Smooth muscle cell (in vitro differentiated cells): ENCODE measurements at regions not wholly inside any gene's neighbourhood (a gene's known extent, or its start where the extent isn't known, plus 50 kb on each side); places are given as distances from the start of the nearest gene placed in this dataset.
A peak's percentile ranks its signal among the peaks of the same experiment; 100 is the strongest.

Experiments
- DNase-seq: peaks from one replicate; lab custom pipeline; 2025; ENCODE audit not compliant: unreplicated experiment; lab: John Stamatoyannopoulos, UW
- H2AFZ ChIP-seq: fragments of 200-600 bp; sonication (generic); 2 replicates; pipeline ENCODE4 v1.6.0; 2016; ENCODE audit warnings: antibody characterized with exemption, low read depth, mild to moderate bottlenecking
- H3F3A ChIP-seq: fragments of 200-600 bp; sonication (generic); 2 replicates; pipeline ENCODE4 v1.6.0; 2017; ENCODE audit warnings: antibody characterized with exemption, low read depth
- H3K27ac ChIP-seq: fragments of 200-600 bp; sonication (generic); 2 replicates; pipeline ENCODE4 v1.5.1; 2016; ENCODE audit warnings: low read depth, mild to moderate bottlenecking
- H3K27me3 ChIP-seq: fragments of 200-600 bp; sonication (generic); 2 replicates; pipeline ENCODE4 v1.6.1; 2016; ENCODE audit warnings: low read depth, mild to moderate bottlenecking
- H3K36me3 ChIP-seq: fragments of 200-600 bp; sonication (generic); 2 replicates; pipeline ENCODE4 v1.5.1; 2016; ENCODE audit warnings: low read depth
- H3K4me1 ChIP-seq: fragments of 200-600 bp; sonication (generic); 2 replicates; pipeline ENCODE4 v1.5.1; 2016; ENCODE audit warnings: low read depth
- H3K4me2 ChIP-seq: fragments of 200-600 bp; sonication (generic); 2 replicates; pipeline ENCODE4 v1.6.0; 2016; ENCODE audit warnings: mild to moderate bottlenecking
- H3K4me3 ChIP-seq: fragments of 200-600 bp; sonication (generic); 2 replicates; pipeline ENCODE4 v1.5.1; 2016; ENCODE audit warnings: mild to moderate bottlenecking
- H3K79me2 ChIP-seq: fragments of 200-600 bp; sonication (generic); 2 replicates; pipeline ENCODE4 v1.6.0; 2016; ENCODE audit warnings: low read depth, mild to moderate bottlenecking
- H3K9ac ChIP-seq: fragments of 200-600 bp; sonication (generic); 2 replicates; pipeline ENCODE4 v1.6.0; 2016; ENCODE audit warnings: low read depth
- H3K9me3 ChIP-seq: fragments of 200-600 bp; sonication (generic); replicated peaks from 2 replicates; pipeline ENCODE4 v1.5.1; 2016; ENCODE audit warnings: low read depth
- H4K20me1 ChIP-seq: fragments of 200-600 bp; sonication (generic); 2 replicates; pipeline ENCODE4 v1.6.0; 2016; ENCODE audit warnings: low read depth
- CTCF ChIP-seq: fragments of 200-600 bp; sonication (generic); IDR thresholded peaks from 2 replicates; pipeline ENCODE4 v1.5.1; 2017; ENCODE audit warnings: borderline replicate concordance, mild to moderate bottlenecking, antibody characterized with exemption; ENCODE audit not compliant: insufficient read depth, poor library complexity, severe bottlenecking
- WGBS: methylation state at CpG from one replicate; pipeline ENCODE4 v1.1.7; 2016; ENCODE audit warnings: low lambda C conversion rate; 5-methylcytosine and 5-hydroxymethylcytosine counted together

- Histone ChIP-seq H3K9ac (no peak overlapping the region), H3K36me3 (no peaks in the 10 kb centered on the region), H3K4me1 (no peaks in the 10 kb centered on the region), H4K20me1 (no peaks in the 10 kb centered on the region), H3K4me2 (peak overlapping the region; percentile 22), H3K27me3 (no peaks in the 10 kb centered on the region), H3K4me3 (no peak overlapping the region), H2AFZ (no peak overlapping the region), H3K9me3 (no peaks in the 10 kb centered on the region), H3K79me2 (no peaks in the 10 kb centered on the region), H3K27ac (no peak overlapping the region), H3F3A (peaks cover 3% of the 10 kb centered on the region)
- TF ChIP-seq CTCF: no peak
- 57% methylated on average over 6 of the region's 6 CpGs for WGBS
- no peak for DNase-seq
These were observed 246.9 kb upstream of the KCNJ16 start for GRCh38 chr17:69828087-69828486.

GRCh38 chr17:69834494-69834893 is 240.5 kb upstream of the KCNJ16 start:
- no peak overlapping the region for H3K27ac ChIP-seq
- H2AFZ ChIP-seq: no peak overlapping the region
- no peak for TF ChIP-seq CTCF
- 86% methylated on average over 2 of the region's 2 CpGs for WGBS
- no peak for DNase-seq
- H3K9me3 ChIP-seq: no peaks in the 10 kb centered on the region
- H3K27me3 ChIP-seq: no peaks in the 10 kb centered on the region
- no peak overlapping the region for H3K9ac ChIP-seq
- no peak overlapping the region for H3K4me3 ChIP-seq
- no peak overlapping the region for H3K4me2 ChIP-seq
- H3K36me3 ChIP-seq: no peaks in the 10 kb centered on the region
- H3F3A ChIP-seq: no peaks in the 10 kb centered on the region
- H4K20me1 ChIP-seq: no peaks in the 10 kb centered on the region
- H3K79me2 ChIP-seq: no peaks in the 10 kb centered on the region
- no peaks in the 10 kb centered on the region for H3K4me1 ChIP-seq

- no peak overlapping the region for H3K4me2 ChIP-seq
- H3K36me3 ChIP-seq: no peaks in the 10 kb centered on the region
- no peaks in the 10 kb centered on the region for H4K20me1 ChIP-seq
- DNase-seq: no peak
- no peak overlapping the region for H2AFZ ChIP-seq
- no peaks in the 10 kb centered on the region for H3F3A ChIP-seq
- H3K4me1 ChIP-seq: no peaks in the 10 kb centered on the region
- no peaks in the 10 kb centered on the region for H3K9me3 ChIP-seq
- TF ChIP-seq CTCF: no peak
- no peak overlapping the region for H3K4me3 ChIP-seq
- 96% methylated on average over 4 of the region's 4 CpGs for WGBS
- H3K79me2 ChIP-seq: no peaks in the 10 kb centered on the region
- no peaks in the 10 kb centered on the region for H3K27me3 ChIP-seq
- H3K27ac ChIP-seq: no peak overlapping the region
- no peak overlapping the region for H3K9ac ChIP-seq
These were observed 223.3 kb upstream of the KCNJ16 start for GRCh38 chr17:69851736-69852135.

- H3K4me3 ChIP-seq: no peak overlapping the region
- no peaks in the 10 kb centered on the region for H3F3A ChIP-seq
- H3K27ac ChIP-seq: no peak overlapping the region
- H3K9me3 ChIP-seq: peaks cover 8% of the 10 kb centered on the region
- H3K79me2 ChIP-seq: no peaks in the 10 kb centered on the region
- no peaks in the 10 kb centered on the region for H3K27me3 ChIP-seq
- no peaks in the 10 kb centered on the region for H3K36me3 ChIP-seq
- H2AFZ ChIP-seq: no peak overlapping the region
- 51% methylated on average over 4 of the region's 4 CpGs for WGBS
- H4K20me1 ChIP-seq: no peaks in the 10 kb centered on the region
- no peak for DNase-seq
- H3K4me1 ChIP-seq: no peaks in the 10 kb centered on the region
- H3K9ac ChIP-seq: no peak overlapping the region
- no peak overlapping the region for H3K4me2 ChIP-seq
- TF ChIP-seq CTCF: no peak
These were observed 221.3 kb upstream of the KCNJ16 start for GRCh38 chr17:69853541-69854224.
